ENCODE measurements at regions not wholly inside any gene's neighbourhood (a gene's known extent, or its start where the extent isn't known, plus 50 kb on each side); places are given as distances from the start of the nearest gene placed in this dataset.

GRCh38 chr6:159110748-159111147, 58.5 kb upstream of the FNDC1 start:
- TF ChIP-seq, protein P1, sequence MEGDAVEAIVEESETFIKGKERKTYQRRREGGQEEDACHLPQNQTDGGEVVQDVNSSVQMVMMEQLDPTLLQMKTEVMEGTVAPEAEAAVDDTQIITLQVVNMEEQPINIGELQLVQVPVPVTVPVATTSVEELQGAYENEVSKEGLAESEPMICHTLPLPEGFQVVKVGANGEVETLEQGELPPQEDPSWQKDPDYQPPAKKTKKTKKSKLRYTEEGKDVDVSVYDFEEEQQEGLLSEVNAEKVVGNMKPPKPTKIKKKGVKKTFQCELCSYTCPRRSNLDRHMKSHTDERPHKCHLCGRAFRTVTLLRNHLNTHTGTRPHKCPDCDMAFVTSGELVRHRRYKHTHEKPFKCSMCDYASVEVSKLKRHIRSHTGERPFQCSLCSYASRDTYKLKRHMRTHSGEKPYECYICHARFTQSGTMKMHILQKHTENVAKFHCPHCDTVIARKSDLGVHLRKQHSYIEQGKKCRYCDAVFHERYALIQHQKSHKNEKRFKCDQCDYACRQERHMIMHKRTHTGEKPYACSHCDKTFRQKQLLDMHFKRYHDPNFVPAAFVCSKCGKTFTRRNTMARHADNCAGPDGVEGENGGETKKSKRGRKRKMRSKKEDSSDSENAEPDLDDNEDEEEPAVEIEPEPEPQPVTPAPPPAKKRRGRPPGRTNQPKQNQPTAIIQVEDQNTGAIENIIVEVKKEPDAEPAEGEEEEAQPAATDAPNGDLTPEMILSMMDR (IDR thresholded peaks at IDR 0.05): no peak
- TF ChIP-seq POLR2A (IDR thresholded peaks at IDR 0.05): no peak
